Thyroid gland (tissue), 4 donors: ENCODE measurements at regions not wholly inside any gene's neighbourhood (a gene's known extent, or its start where the extent isn't known, plus 50 kb on each side); places are given as distances from the start of the nearest gene placed in this dataset. TPM values are rescaled to one million over a fixed set of nuclear protein-coding genes. Genes with fewer than 3 reads are reported as not detected.
"Not testable (repeated sequence)": the region's sequence is repeated elsewhere in the genome, so short reads cannot be mapped to it uniquely, and the experiment has no call there.

Source experiments
- DNase-seq, 2 donors: peaks; one replicate each; pipeline ENCODE4 v3.0.0-alpha.2; 2019
- H3K27ac ChIP-seq, 3 donors: fragments of 200-600 bp; sonication (generic); 1 replicate in 2 of 3; 2 replicates in 1 of 3; pipeline ENCODE4 v1.5.1; 2016 to 2019; ENCODE audit warnings: mild to moderate bottlenecking in 1 of 3, moderate library complexity in 1 of 3
- H3K27me3 ChIP-seq: fragments of 200-600 bp; sonication (generic); one replicate; pipeline ENCODE4 v1.5.1; 2019
- H3K36me3 ChIP-seq, 2 donors: fragments of 200-600 bp; sonication (generic); one replicate each; pipeline ENCODE4 v1.5.1; 2016 to 2019
- H3K4me1 ChIP-seq, 2 donors: fragments of 200-600 bp; sonication (generic); one replicate each; pipeline ENCODE4 v1.5.1; 2017 to 2019
- H3K4me3 ChIP-seq, 3 donors: fragments of 200-600 bp; sonication (generic); replicated peaks in 1 of 3; 1 replicate in 2 of 3; 2 replicates in 1 of 3; pipeline ENCODE4 v1.5.1; 2016; ENCODE audit warnings: mild to moderate bottlenecking in 1 of 3
- H3K9me3 ChIP-seq: fragments of 200-600 bp; sonication (generic); one replicate; pipeline ENCODE4 v1.5.1; 2017
- CTCF ChIP-seq, 6 experiments: fragments of 200-600 bp in 3 of 6; fragments of 450-650 bp in 3 of 6; sonication (generic) in 3 of 6; IDR thresholded peaks; one replicate each; pipeline ENCODE4 v1.5.1; 2016 to 2019; ENCODE audit warnings: antibody characterized with exemption in 6 of 6, mild to moderate bottlenecking in 2 of 6, inconsistent platforms in 1 of 6, moderate library complexity in 1 of 6
- POLR2A ChIP-seq, 2 donors: fragments of 450-650 bp; IDR thresholded peaks; one replicate each; pipeline ENCODE4 v1.6.1; 2017; ENCODE audit warnings: antibody characterized with exemption in 2 of 2, mild to moderate bottlenecking in 2 of 2, moderate library complexity in 1 of 2
- WGBS, 2 donors: methylation state at CpG; one replicate each; pipeline ENCODE4 v1.1.5; 2017; 5-methylcytosine and 5-hydroxymethylcytosine counted together
- intact Hi-C: fragments of 100-400 bp; cut with DNase I; formaldehyde crosslinking; loops from one replicate; pipeline ENCODE4 v1.15.1; 2023
- small RNA-seq: library from RNA; depleted of rRNA; stranded (forward); fragments of <200 nt; gene quantifications from one replicate; pipeline ENCODE3, GENCODE V24; 2016

GRCh38 chr6:85712346-85712745 lies 69.7 kb upstream of the SYNCRIP start:
- Histone ChIP-seq H3K9me3 (no peaks in the 10 kb centered on the region), H3K4me3 (no peak overlapping the region), H3K36me3 (no peaks in the 10 kb centered on the region), H3K27me3 (no peaks in the 10 kb centered on the region), H3K27ac (no peak overlapping the region), H3K4me1 (no peaks in the 10 kb centered on the region)
- TF ChIP-seq POLR2A (IDR thresholded peaks at IDR 0.05) (no peak), CTCF (IDR thresholded peaks at IDR 0.05) (no peak)
- intact Hi-C loops = no loop called here
- 90 to 94% methylated on average over 2 of the region's 2 CpGs for WGBS, 2 donors
- DNase-seq = no peak

- WGBS, 2 donors = 97% methylated on average over 1 of the region's 1 CpG
- H3K9me3 ChIP-seq, H3K4me3 ChIP-seq, H3K36me3 ChIP-seq, H3K27ac ChIP-seq, DNase-seq, H3K4me1 ChIP-seq, H3K27me3 ChIP-seq, intact Hi-C loops: not testable (repeated sequence)
These were observed 64.9 kb upstream of the SYNCRIP start for GRCh38 chr6:85707515-85708145.

- no peak for DNase-seq
- Histone ChIP-seq H3K27me3 (no peaks in the 10 kb centered on the region), H3K4me1 (no peaks in the 10 kb centered on the region), H3K9me3 (no peaks in the 10 kb centered on the region), H3K27ac (no peak overlapping the region), H3K4me3 (no peak overlapping the region), H3K36me3 (no peaks in the 10 kb centered on the region)
- 81 to 87% methylated on average over 2 to 3 of the region's 3 CpGs for WGBS, 2 donors
- no peak for TF ChIP-seq CTCF (IDR thresholded peaks at IDR 0.05)
- no peak for TF ChIP-seq POLR2A (IDR thresholded peaks at IDR 0.05)
- intact Hi-C loops = no loop called here
These were observed 63.6 kb upstream of the SYNCRIP start for GRCh38 chr6:85706272-85706671.

GRCh38 chr6:85705220-85705619 lies 62.5 kb upstream of the SYNCRIP start:
- peak in 1 of 2 donors; percentile 12 for DNase-seq
- Histone ChIP-seq H3K9me3 (no peaks in the 10 kb centered on the region), H3K27me3 (no peaks in the 10 kb centered on the region), H3K4me1 (no peaks in the 10 kb centered on the region), H3K27ac (no peak overlapping the region), H3K4me3 (no peak overlapping the region), H3K36me3 (no peaks in the 10 kb centered on the region)
- 79 to 86% methylated on average over 6 of the region's 8 CpGs for WGBS, 2 donors
- TF ChIP-seq POLR2A (IDR thresholded peaks at IDR 0.05) (no peak), CTCF (IDR thresholded peaks at IDR 0.05) (no peak)
- intact Hi-C loops = no loop called here

GRCh38 chr6:85703406-85703805 lies 60.7 kb upstream of the SYNCRIP start:
- no peak overlapping the region for H3K27ac ChIP-seq
- H3K4me3 ChIP-seq = no peak overlapping the region
- no peaks in the 10 kb centered on the region for H3K36me3 ChIP-seq
- H3K9me3 ChIP-seq = no peaks in the 10 kb centered on the region
- intact Hi-C loops = no loop called here
- no peak for TF ChIP-seq CTCF (IDR thresholded peaks at IDR 0.05)
- no peak for TF ChIP-seq POLR2A (IDR thresholded peaks at IDR 0.05)
- H3K4me1 ChIP-seq = no peaks in the 10 kb centered on the region
- no peak for DNase-seq
- no peaks in the 10 kb centered on the region for H3K27me3 ChIP-seq

Small RNA genes in the stretch of these regions (small RNA-seq; reads per million reads assigned to genes)
- gene RF00019 (not detected), gene RN7SL643P (not detected), gene RNU4-12P (not detected), gene RNU4-72P (not detected), gene SMIM11P1 (not detected)
